ENCODE measurements at regions not wholly inside any gene's neighbourhood (a gene's known extent, or its start where the extent isn't known, plus 50 kb on each side); places are given as distances from the start of the nearest gene placed in this dataset.
"Not testable (repeated sequence)": the region's sequence is repeated elsewhere in the genome, so short reads cannot be mapped to it uniquely, and the experiment has no call there.

GRCh38 chr4:114326358-114326757 lies 272.2 kb upstream of the UGT8 start:
- DNase-seq (ENCODE audit: low spot score in 2 of 2) (no peak), ATAC-seq (replicated peaks; ENCODE audit: extremely low read depth, poor library complexity, severe bottlenecking) (no peak)
- H3K27me3 Mint-ChIP-seq = no peaks in the 10 kb centered on the region
- H3K9me3 Mint-ChIP-seq = peaks cover 5% of the 10 kb centered on the region
- H3K27ac Mint-ChIP-seq (ENCODE audit: low read depth) = no peak overlapping the region
- no peak overlapping the region for H3K4me3 Mint-ChIP-seq
- H3K4me1 Mint-ChIP-seq = no peaks in the 10 kb centered on the region
- H3K36me3 Mint-ChIP-seq (ENCODE audit: insufficient read depth) = no peaks in the 10 kb centered on the region

- DNase-seq (ENCODE audit: low spot score in 2 of 2) (no peak), ATAC-seq (replicated peaks; ENCODE audit: extremely low read depth, poor library complexity, severe bottlenecking) (no peak)
- H3K4me1 Mint-ChIP-seq = no peaks in the 10 kb centered on the region
- H3K27ac Mint-ChIP-seq (ENCODE audit: low read depth) = no peak overlapping the region
- no peaks in the 10 kb centered on the region for H3K36me3 Mint-ChIP-seq (ENCODE audit: insufficient read depth)
- peaks cover 10% of the 10 kb centered on the region for H3K9me3 Mint-ChIP-seq
- no peak overlapping the region for H3K4me3 Mint-ChIP-seq
- H3K27me3 Mint-ChIP-seq = no peaks in the 10 kb centered on the region
Observed at GRCh38 chr4:114332119-114332518, 266.5 kb upstream of the UGT8 start.

GRCh38 chr4:114334363-114334762 lies 264.2 kb upstream of the UGT8 start:
- H3K27ac Mint-ChIP-seq (ENCODE audit: low read depth); H3K27me3 Mint-ChIP-seq; H3K36me3 Mint-ChIP-seq (ENCODE audit: insufficient read depth); H3K4me3 Mint-ChIP-seq; DNase-seq (ENCODE audit: low spot score in 2 of 2); H3K4me1 Mint-ChIP-seq; ATAC-seq (replicated peaks; ENCODE audit: extremely low read depth, poor library complexity, severe bottlenecking): not testable (repeated sequence)
- H3K9me3 Mint-ChIP-seq = peaks cover 12% of the 10 kb centered on the region

- Mint-ChIP-seq H3K9me3 (peaks cover 12% of the 10 kb centered on the region), H3K27me3 (no peaks in the 10 kb centered on the region), H3K4me1 (no peaks in the 10 kb centered on the region), H3K27ac (ENCODE audit: low read depth) (no peak overlapping the region), H3K4me3 (no peak overlapping the region), H3K36me3 (ENCODE audit: insufficient read depth) (no peaks in the 10 kb centered on the region)
- ATAC-seq (replicated peaks; ENCODE audit: extremely low read depth, poor library complexity, severe bottlenecking) = no peak
- DNase-seq (ENCODE audit: low spot score in 2 of 2) = no peak
Observed at GRCh38 chr4:114334884-114335330, 263.7 kb upstream of the UGT8 start.

GRCh38 chr4:114335339-114335738 lies 263.3 kb upstream of the UGT8 start:
- Mint-ChIP-seq H3K9me3 (peaks cover 9% of the 10 kb centered on the region), H3K36me3 (ENCODE audit: insufficient read depth) (no peaks in the 10 kb centered on the region)

GRCh38 chr4:114343015-114343414 lies 255.6 kb upstream of the UGT8 start:
- no peak overlapping the region for H3K4me3 Mint-ChIP-seq
- no peak for ATAC-seq (replicated peaks; ENCODE audit: extremely low read depth, poor library complexity, severe bottlenecking)
- H3K4me1 Mint-ChIP-seq = no peaks in the 10 kb centered on the region
- H3K36me3 Mint-ChIP-seq (ENCODE audit: insufficient read depth) = no peaks in the 10 kb centered on the region
- DNase-seq (ENCODE audit: low spot score in 2 of 2) = no peak
- H3K9me3 Mint-ChIP-seq = peaks cover 8% of the 10 kb centered on the region
- H3K27me3 Mint-ChIP-seq = no peaks in the 10 kb centered on the region
- no peak overlapping the region for H3K27ac Mint-ChIP-seq (ENCODE audit: low read depth)

More at GRCh38 chr4:114335339-114335738, 263.3 kb upstream of the UGT8 start:
- ATAC-seq (replicated peaks; ENCODE audit: extremely low read depth, poor library complexity, severe bottlenecking) (no peak), DNase-seq (ENCODE audit: low spot score in 2 of 2) (no peak)
- Mint-ChIP-seq H3K27ac (ENCODE audit: low read depth) (no peak overlapping the region), H3K4me1 (no peaks in the 10 kb centered on the region), H3K4me3 (no peak overlapping the region), H3K27me3 (no peaks in the 10 kb centered on the region)

GRCh38 chr4:114349543-114350175 lies 248.9 kb upstream of the UGT8 start:
- H3K27me3 Mint-ChIP-seq = no peaks in the 10 kb centered on the region
- H3K9me3 Mint-ChIP-seq = peaks cover 10% of the 10 kb centered on the region
- H3K27ac Mint-ChIP-seq (ENCODE audit: low read depth) = no peak overlapping the region
- H3K4me1 Mint-ChIP-seq = no peaks in the 10 kb centered on the region
- no peaks in the 10 kb centered on the region for H3K36me3 Mint-ChIP-seq (ENCODE audit: insufficient read depth)
- no peak overlapping the region for H3K4me3 Mint-ChIP-seq
- DNase-seq (ENCODE audit: low spot score in 2 of 2) (no peak), ATAC-seq (replicated peaks; ENCODE audit: extremely low read depth, poor library complexity, severe bottlenecking) (no peak)

GRCh38 chr4:114358901-114359300 lies 239.7 kb upstream of the UGT8 start:
- no peak for ATAC-seq (replicated peaks; ENCODE audit: extremely low read depth, poor library complexity, severe bottlenecking)
- H3K27me3 Mint-ChIP-seq = no peaks in the 10 kb centered on the region
- no peak overlapping the region for H3K4me3 Mint-ChIP-seq
- no peak for DNase-seq (ENCODE audit: low spot score in 2 of 2)
- H3K27ac Mint-ChIP-seq (ENCODE audit: low read depth) = no peak overlapping the region
- H3K36me3 Mint-ChIP-seq (ENCODE audit: insufficient read depth) = no peaks in the 10 kb centered on the region
- H3K9me3 Mint-ChIP-seq = peaks cover 1% of the 10 kb centered on the region
- H3K4me1 Mint-ChIP-seq = peaks cover 5% of the 10 kb centered on the region

GRCh38 chr4:114361249-114361648 lies 237.4 kb upstream of the UGT8 start:
- ATAC-seq (replicated peaks; ENCODE audit: extremely low read depth, poor library complexity, severe bottlenecking) (no peak), DNase-seq (ENCODE audit: low spot score in 2 of 2) (no peak)
- no peaks in the 10 kb centered on the region for H3K36me3 Mint-ChIP-seq (ENCODE audit: insufficient read depth)
- H3K4me3 Mint-ChIP-seq = no peak overlapping the region
- H3K4me1 Mint-ChIP-seq = peaks cover 5% of the 10 kb centered on the region
- H3K9me3 Mint-ChIP-seq = no peaks in the 10 kb centered on the region
- no peak overlapping the region for H3K27ac Mint-ChIP-seq (ENCODE audit: low read depth)
- no peaks in the 10 kb centered on the region for H3K27me3 Mint-ChIP-seq

- H3K27me3 Mint-ChIP-seq = no peaks in the 10 kb centered on the region
Observed at GRCh38 chr4:114364857-114365256, 233.8 kb upstream of the UGT8 start.

GRCh38 chr4:114365591-114365990 lies 233.0 kb upstream of the UGT8 start:
- ATAC-seq (replicated peaks; ENCODE audit: extremely low read depth, poor library complexity, severe bottlenecking) = no peak

More at GRCh38 chr4:114364857-114365256, 233.8 kb upstream of the UGT8 start:
- H3K27ac Mint-ChIP-seq (ENCODE audit: low read depth) = no peak overlapping the region
- no peak overlapping the region for H3K4me3 Mint-ChIP-seq
- no peaks in the 10 kb centered on the region for H3K9me3 Mint-ChIP-seq
- ATAC-seq (replicated peaks; ENCODE audit: extremely low read depth, poor library complexity, severe bottlenecking) (no peak), DNase-seq (ENCODE audit: low spot score in 2 of 2) (no peak)
- peaks cover 5% of the 10 kb centered on the region for H3K4me1 Mint-ChIP-seq
- H3K36me3 Mint-ChIP-seq (ENCODE audit: insufficient read depth) = no peaks in the 10 kb centered on the region

GRCh38 chr4:114366368-114366767 lies 232.2 kb upstream of the UGT8 start:
- Mint-ChIP-seq H3K36me3 (ENCODE audit: insufficient read depth) (no peaks in the 10 kb centered on the region), H3K4me3 (no peak overlapping the region), H3K27ac (ENCODE audit: low read depth) (no peak overlapping the region), H3K27me3 (no peaks in the 10 kb centered on the region), H3K9me3 (no peaks in the 10 kb centered on the region), H3K4me1 (peaks cover 2% of the 10 kb centered on the region)
- DNase-seq (ENCODE audit: low spot score in 2 of 2) = no peak
- ATAC-seq (replicated peaks; ENCODE audit: extremely low read depth, poor library complexity, severe bottlenecking) = no peak

More at GRCh38 chr4:114365591-114365990, 233.0 kb upstream of the UGT8 start:
- H3K9me3 Mint-ChIP-seq = no peaks in the 10 kb centered on the region
- no peak overlapping the region for H3K4me3 Mint-ChIP-seq
- no peaks in the 10 kb centered on the region for H3K27me3 Mint-ChIP-seq
- H3K4me1 Mint-ChIP-seq = peaks cover 5% of the 10 kb centered on the region
- no peaks in the 10 kb centered on the region for H3K36me3 Mint-ChIP-seq (ENCODE audit: insufficient read depth)
- no peak for DNase-seq (ENCODE audit: low spot score in 2 of 2)
- H3K27ac Mint-ChIP-seq (ENCODE audit: low read depth) = no peak overlapping the region

GRCh38 chr4:114368751-114369150 lies 229.9 kb upstream of the UGT8 start:
- no peaks in the 10 kb centered on the region for H3K36me3 Mint-ChIP-seq (ENCODE audit: insufficient read depth)
- H3K27ac Mint-ChIP-seq (ENCODE audit: low read depth) = no peak overlapping the region
- ATAC-seq (replicated peaks; ENCODE audit: extremely low read depth, poor library complexity, severe bottlenecking) = no peak
- no peaks in the 10 kb centered on the region for H3K9me3 Mint-ChIP-seq
- no peak overlapping the region for H3K4me3 Mint-ChIP-seq
- H3K4me1 Mint-ChIP-seq = no peaks in the 10 kb centered on the region
- no peak for DNase-seq (ENCODE audit: low spot score in 2 of 2)
- H3K27me3 Mint-ChIP-seq = no peaks in the 10 kb centered on the region

Data from central memory CD8-positive, alpha-beta T cell (primary cell).